ENCODE measurements at regions not wholly inside any gene's neighbourhood (a gene's known extent, or its start where the extent isn't known, plus 50 kb on each side); places are given as distances from the start of the nearest gene placed in this dataset.
"Not testable (repeated sequence)": the region's sequence is repeated elsewhere in the genome, so short reads cannot be mapped to it uniquely, and the experiment has no call there.

- no peaks in the 10 kb centered on the region for H4K20me1 ChIP-seq (ENCODE audit: insufficient read depth, low read length)
- H3K27me3 Mint-ChIP-seq (ENCODE audit: low read depth, unreplicated experiment), result peaks cover 2% of the 10 kb centered on the region
- no peak overlapping the region for H3K4me3 Mint-ChIP-seq (ENCODE audit: unreplicated experiment)
- no peaks in the 10 kb centered on the region for H3K4me1 ChIP-seq (ENCODE audit: insufficient read depth, low read length)
- H3K4me2 ChIP-seq (ENCODE audit: low read length), result no peak overlapping the region
- peaks cover 4% of the 10 kb centered on the region for H3K9me3 Mint-ChIP-seq (ENCODE audit: unreplicated experiment)
- no peak for DNase-seq (ENCODE audit: low read depth)
- H2AFZ ChIP-seq (ENCODE audit: low read depth, low read length), result no peak overlapping the region
- H3K36me3 ChIP-seq (ENCODE audit: insufficient read depth, low read length), result no peaks in the 10 kb centered on the region
- H3K36me3 Mint-ChIP-seq (ENCODE audit: low read depth, unreplicated experiment), result no peaks in the 10 kb centered on the region
- no peak for FAIRE-seq
- no peaks in the 10 kb centered on the region for H3K79me2 ChIP-seq (ENCODE audit: insufficient read depth, low read length)
- H3K4me3 ChIP-seq (ENCODE audit: insufficient read depth, low read depth, low read length), result no peak overlapping the region
- TF ChIP-seq EZH2 (IDR thresholded peaks at IDR 0.05; ENCODE audit: insufficient read depth, low read length), result no peak
- H3K9me3 ChIP-seq (ENCODE audit: insufficient read depth, low read depth, low read length), result no peaks in the 10 kb centered on the region
- H3K27ac Mint-ChIP-seq (ENCODE audit: unreplicated experiment), result no peak overlapping the region
- no peak overlapping the region for H3K27ac ChIP-seq (ENCODE audit: low read depth, low read length)
- H3K27me3 ChIP-seq (ENCODE audit: insufficient read depth, low read length), result no peaks in the 10 kb centered on the region
- no peak overlapping the region for H3K9ac ChIP-seq (ENCODE audit: low read length)
- H3K4me1 Mint-ChIP-seq (ENCODE audit: low read depth, unreplicated experiment), result no peaks in the 10 kb centered on the region
Measured at GRCh38 chr6:84998223-84998622, 233.8 kb upstream of the TBX18 start.

DNA sequence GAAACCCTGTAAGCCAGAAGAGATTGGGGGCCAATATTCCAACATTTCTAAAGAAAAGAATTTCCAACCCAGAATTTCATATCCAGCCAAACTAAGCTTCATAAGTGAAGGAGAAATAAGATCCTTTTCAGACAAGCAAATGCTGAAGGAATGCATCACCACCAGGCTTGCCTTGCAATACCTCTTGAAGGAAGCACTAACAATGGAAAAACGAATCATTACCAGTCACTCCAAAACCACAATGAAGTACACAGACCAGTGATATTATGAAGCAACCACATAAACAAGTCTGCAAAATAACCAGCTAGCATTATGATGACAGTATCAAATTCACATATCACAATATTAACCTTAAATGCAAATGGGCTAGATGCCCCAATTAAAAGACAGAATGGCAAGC lies 224.4 kb upstream of the TBX18 start:
- not testable (repeated sequence) for H3K27me3 Mint-ChIP-seq (ENCODE audit: low read depth, unreplicated experiment)

DNA sequence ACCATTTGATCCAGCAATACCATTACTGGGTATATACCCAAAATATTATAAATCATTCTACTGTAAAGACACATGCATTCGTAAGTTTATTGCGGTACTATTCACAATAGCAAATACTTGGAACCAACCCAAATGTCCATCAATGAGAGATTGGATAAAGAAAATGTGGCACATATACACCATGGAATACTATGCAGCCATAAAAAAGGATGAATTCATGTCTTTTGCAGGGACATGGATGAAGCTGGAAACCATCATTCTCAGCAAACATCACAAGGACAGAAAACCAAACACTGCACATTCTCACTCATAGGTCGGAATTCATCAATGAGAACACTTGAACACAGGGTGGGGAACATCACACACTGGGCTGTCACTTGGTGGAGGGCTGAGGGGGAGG lies 221.1 kb upstream of the TBX18 start:
- not testable (repeated sequence) for FAIRE-seq; H3K9me3 ChIP-seq (ENCODE audit: insufficient read depth, low read depth, low read length); H2AFZ ChIP-seq (ENCODE audit: low read depth, low read length); H3K9ac ChIP-seq (ENCODE audit: low read length); H3K27me3 ChIP-seq (ENCODE audit: insufficient read depth, low read length); DNase-seq (ENCODE audit: low read depth); H4K20me1 ChIP-seq (ENCODE audit: insufficient read depth, low read length); H3K27ac Mint-ChIP-seq (ENCODE audit: unreplicated experiment); H3K36me3 Mint-ChIP-seq (ENCODE audit: low read depth, unreplicated experiment); H3K36me3 ChIP-seq (ENCODE audit: insufficient read depth, low read length); H3K4me3 ChIP-seq (ENCODE audit: insufficient read depth, low read depth, low read length); H3K79me2 ChIP-seq (ENCODE audit: insufficient read depth, low read length); H3K27me3 Mint-ChIP-seq (ENCODE audit: low read depth, unreplicated experiment); H3K4me2 ChIP-seq (ENCODE audit: low read length); H3K4me1 ChIP-seq (ENCODE audit: insufficient read depth, low read length); H3K4me1 Mint-ChIP-seq (ENCODE audit: low read depth, unreplicated experiment); H3K4me3 Mint-ChIP-seq (ENCODE audit: unreplicated experiment); H3K27ac ChIP-seq (ENCODE audit: low read depth, low read length)
- peaks cover 17% of the 10 kb centered on the region for H3K9me3 Mint-ChIP-seq (ENCODE audit: unreplicated experiment)

More for the DNA sequence above, 224.4 kb upstream of the TBX18 start:
- H3K79me2 ChIP-seq (ENCODE audit: insufficient read depth, low read length); DNase-seq (ENCODE audit: low read depth); H3K4me1 ChIP-seq (ENCODE audit: insufficient read depth, low read length); H3K27me3 ChIP-seq (ENCODE audit: insufficient read depth, low read length); H3K4me2 ChIP-seq (ENCODE audit: low read length); FAIRE-seq; H4K20me1 ChIP-seq (ENCODE audit: insufficient read depth, low read length); H3K9ac ChIP-seq (ENCODE audit: low read length); H3K36me3 ChIP-seq (ENCODE audit: insufficient read depth, low read length); H3K4me3 ChIP-seq (ENCODE audit: insufficient read depth, low read depth, low read length); H2AFZ ChIP-seq (ENCODE audit: low read depth, low read length); H3K9me3 ChIP-seq (ENCODE audit: insufficient read depth, low read depth, low read length); H3K27ac Mint-ChIP-seq (ENCODE audit: unreplicated experiment); H3K27ac ChIP-seq (ENCODE audit: low read depth, low read length); H3K36me3 Mint-ChIP-seq (ENCODE audit: low read depth, unreplicated experiment); H3K4me1 Mint-ChIP-seq (ENCODE audit: low read depth, unreplicated experiment); H3K4me3 Mint-ChIP-seq (ENCODE audit: unreplicated experiment): not testable (repeated sequence)
- H3K9me3 Mint-ChIP-seq (ENCODE audit: unreplicated experiment), result peaks cover 26% of the 10 kb centered on the region

DNA sequence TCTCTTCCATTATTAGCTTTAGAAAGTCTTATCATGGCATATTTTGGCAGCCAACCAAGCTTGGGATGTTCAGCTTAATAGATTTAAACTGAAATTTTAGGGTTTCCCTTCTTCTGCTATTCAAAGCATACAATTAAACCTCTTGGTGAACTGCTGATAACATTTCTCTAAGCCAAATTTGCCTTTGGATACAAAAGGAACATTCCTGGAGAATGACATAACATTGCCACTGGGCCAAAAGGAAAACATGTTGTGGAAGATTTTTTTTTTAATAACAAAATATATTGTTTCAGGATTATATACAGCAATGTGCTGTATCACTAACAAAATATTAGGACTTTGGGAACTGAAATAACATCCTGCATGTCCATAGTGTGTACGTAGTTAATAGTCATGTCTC lies 215.1 kb upstream of the TBX18 start:
- H3K27ac ChIP-seq (ENCODE audit: low read depth, low read length), result peak overlapping the region; percentile 40
- no peaks in the 10 kb centered on the region for H3K36me3 Mint-ChIP-seq (ENCODE audit: low read depth, unreplicated experiment)
- H2AFZ ChIP-seq (ENCODE audit: low read depth, low read length), result no peak overlapping the region
- no peak overlapping the region for H3K9ac ChIP-seq (ENCODE audit: low read length)
- H3K4me1 Mint-ChIP-seq (ENCODE audit: low read depth, unreplicated experiment), result peaks cover 5% of the 10 kb centered on the region
- no peaks in the 10 kb centered on the region for H3K27me3 ChIP-seq (ENCODE audit: insufficient read depth, low read length)
- H4K20me1 ChIP-seq (ENCODE audit: insufficient read depth, low read length), result no peaks in the 10 kb centered on the region
- H3K9me3 Mint-ChIP-seq (ENCODE audit: unreplicated experiment), result peaks cover 6% of the 10 kb centered on the region
- no peak overlapping the region for H3K27ac Mint-ChIP-seq (ENCODE audit: unreplicated experiment)
- no peaks in the 10 kb centered on the region for H3K79me2 ChIP-seq (ENCODE audit: insufficient read depth, low read length)
- H3K4me3 ChIP-seq (ENCODE audit: insufficient read depth, low read depth, low read length), result no peak overlapping the region
- DNase-seq (ENCODE audit: low read depth), result no peak
- H3K4me3 Mint-ChIP-seq (ENCODE audit: unreplicated experiment), result no peak overlapping the region
- H3K4me1 ChIP-seq (ENCODE audit: insufficient read depth, low read length), result peaks cover 9% of the 10 kb centered on the region
- peak overlapping the region; percentile 8 for H3K4me2 ChIP-seq (ENCODE audit: low read length)
- H3K27me3 Mint-ChIP-seq (ENCODE audit: low read depth, unreplicated experiment), result peaks cover 7% of the 10 kb centered on the region
- TF ChIP-seq, protein P1, sequence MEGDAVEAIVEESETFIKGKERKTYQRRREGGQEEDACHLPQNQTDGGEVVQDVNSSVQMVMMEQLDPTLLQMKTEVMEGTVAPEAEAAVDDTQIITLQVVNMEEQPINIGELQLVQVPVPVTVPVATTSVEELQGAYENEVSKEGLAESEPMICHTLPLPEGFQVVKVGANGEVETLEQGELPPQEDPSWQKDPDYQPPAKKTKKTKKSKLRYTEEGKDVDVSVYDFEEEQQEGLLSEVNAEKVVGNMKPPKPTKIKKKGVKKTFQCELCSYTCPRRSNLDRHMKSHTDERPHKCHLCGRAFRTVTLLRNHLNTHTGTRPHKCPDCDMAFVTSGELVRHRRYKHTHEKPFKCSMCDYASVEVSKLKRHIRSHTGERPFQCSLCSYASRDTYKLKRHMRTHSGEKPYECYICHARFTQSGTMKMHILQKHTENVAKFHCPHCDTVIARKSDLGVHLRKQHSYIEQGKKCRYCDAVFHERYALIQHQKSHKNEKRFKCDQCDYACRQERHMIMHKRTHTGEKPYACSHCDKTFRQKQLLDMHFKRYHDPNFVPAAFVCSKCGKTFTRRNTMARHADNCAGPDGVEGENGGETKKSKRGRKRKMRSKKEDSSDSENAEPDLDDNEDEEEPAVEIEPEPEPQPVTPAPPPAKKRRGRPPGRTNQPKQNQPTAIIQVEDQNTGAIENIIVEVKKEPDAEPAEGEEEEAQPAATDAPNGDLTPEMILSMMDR (IDR thresholded peaks at IDR 0.05; ENCODE audit: insufficient read depth, low read depth, low read length), result no peak
- no peak for TF ChIP-seq EZH2 (IDR thresholded peaks at IDR 0.05; ENCODE audit: insufficient read depth, low read length)
- FAIRE-seq, result no peak
- H3K36me3 ChIP-seq (ENCODE audit: insufficient read depth, low read length), result no peaks in the 10 kb centered on the region
- H3K9me3 ChIP-seq (ENCODE audit: insufficient read depth, low read depth, low read length), result no peaks in the 10 kb centered on the region
